ENCODE measurements at regions not wholly inside any gene's neighbourhood (a gene's known extent, or its start where the extent isn't known, plus 50 kb on each side); places are given as distances from the start of the nearest gene placed in this dataset.

GRCh38 chr2:34892256-34892655 is 1293.2 kb upstream of the FAM98A start:
- Histone ChIP-seq H3K36me3 (ENCODE audit: control insufficient read depth, insufficient read depth, low read length) (no peaks in the 10 kb centered on the region), H3K4me1 (ENCODE audit: control insufficient read depth, insufficient read depth, low read length, poor library complexity, severe bottlenecking) (no peaks in the 10 kb centered on the region), H3K4me3 (ENCODE audit: extremely low read depth, insufficient read depth, low read length, poor library complexity, severe bottlenecking) (no peak overlapping the region), H3K27ac (ENCODE audit: low read depth, low read length, severe bottlenecking) (no peak overlapping the region), H3K9me3 (ENCODE audit: control insufficient read depth, low read length) (no peaks in the 10 kb centered on the region)
- 73 to 90% methylated on average over 3 of the region's 5 CpGs for WGBS, 2 experiments (ENCODE audit: insufficient coverage in 2 of 2)

DNA sequence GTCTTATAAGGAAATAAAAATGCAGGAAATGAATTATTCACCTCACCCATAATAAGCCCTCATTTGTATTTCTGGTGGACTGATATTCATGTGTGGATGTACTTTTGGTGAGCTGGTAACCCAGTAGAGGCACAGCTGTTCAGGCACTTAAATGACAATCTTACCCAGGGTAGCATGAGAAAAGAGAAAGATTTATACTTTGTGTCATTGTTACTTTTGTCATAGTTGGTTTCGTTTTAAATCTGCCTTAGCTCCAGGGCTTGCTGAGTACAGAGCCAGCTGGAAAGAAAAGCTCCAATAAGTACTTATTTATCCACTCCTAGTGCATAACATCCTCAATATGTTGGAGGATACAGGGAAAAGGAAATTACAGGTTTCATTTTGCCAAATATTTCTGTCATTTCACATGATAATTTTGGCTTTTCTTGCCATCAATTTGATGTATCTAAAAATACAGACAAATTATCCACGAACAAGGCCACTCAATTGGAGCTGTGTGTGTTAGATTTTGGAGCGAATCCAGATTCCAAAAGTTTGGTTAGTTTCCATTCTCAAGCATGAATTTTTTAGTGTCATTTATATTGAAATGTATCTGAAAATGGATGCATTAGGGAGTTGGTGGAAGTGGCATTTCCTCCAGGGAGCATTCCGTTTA is 1276.1 kb upstream of the FAM98A start:
- H3K36me3 ChIP-seq (ENCODE audit: control insufficient read depth, insufficient read depth, low read length) = no peaks in the 10 kb centered on the region
- no peak overlapping the region for H3K27ac ChIP-seq (ENCODE audit: low read depth, low read length, severe bottlenecking)
- H3K9me3 ChIP-seq (ENCODE audit: control insufficient read depth, low read length) = no peaks in the 10 kb centered on the region
- no peak overlapping the region for H3K4me3 ChIP-seq (ENCODE audit: extremely low read depth, insufficient read depth, low read length, poor library complexity, severe bottlenecking)
- no CpG with 5 or more reads among the region's 4 CpGs for WGBS, 2 experiments (ENCODE audit: insufficient coverage in 2 of 2)
- H3K4me1 ChIP-seq (ENCODE audit: control insufficient read depth, insufficient read depth, low read length, poor library complexity, severe bottlenecking) = no peaks in the 10 kb centered on the region

GRCh38 chr2:34853646-34854045 is 1254.5 kb upstream of the FAM98A start:
- H3K4me3 ChIP-seq (ENCODE audit: extremely low read depth, insufficient read depth, low read length, poor library complexity, severe bottlenecking) = no peak overlapping the region
- H3K9me3 ChIP-seq (ENCODE audit: control insufficient read depth, low read length) = no peaks in the 10 kb centered on the region
- H3K36me3 ChIP-seq (ENCODE audit: control insufficient read depth, insufficient read depth, low read length) = no peaks in the 10 kb centered on the region
- no peaks in the 10 kb centered on the region for H3K4me1 ChIP-seq (ENCODE audit: control insufficient read depth, insufficient read depth, low read length, poor library complexity, severe bottlenecking)
- H3K27ac ChIP-seq (ENCODE audit: low read depth, low read length, severe bottlenecking) = no peak overlapping the region
- WGBS, 2 experiments (ENCODE audit: insufficient coverage in 2 of 2) = 82 to 90% methylated on average over 4 to 5 of the region's 5 CpGs

DNA sequence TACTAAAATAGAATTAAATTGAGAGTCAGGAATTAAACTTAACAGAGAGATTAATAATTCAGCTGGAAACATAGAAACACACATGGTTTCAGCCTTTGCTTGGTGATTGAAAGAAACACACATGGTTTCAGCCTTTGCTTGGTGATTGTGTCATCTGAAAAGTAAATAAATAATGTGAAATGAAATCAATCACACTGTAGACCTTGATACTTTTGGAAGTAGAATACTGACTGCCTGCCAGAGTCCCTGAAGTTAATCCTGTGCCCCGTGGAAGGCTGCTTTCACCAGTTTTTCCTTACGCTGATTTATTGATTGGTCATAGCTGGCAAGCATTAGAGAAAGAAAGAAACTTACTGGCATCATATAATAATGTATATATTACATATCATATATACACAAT is 1252.7 kb upstream of the FAM98A start:
- Histone ChIP-seq H3K36me3 (ENCODE audit: control insufficient read depth, insufficient read depth, low read length) (no peaks in the 10 kb centered on the region), H3K27ac (ENCODE audit: low read depth, low read length, severe bottlenecking) (no peak overlapping the region), H3K9me3 (ENCODE audit: control insufficient read depth, low read length) (no peaks in the 10 kb centered on the region), H3K4me1 (ENCODE audit: control insufficient read depth, insufficient read depth, low read length, poor library complexity, severe bottlenecking) (no peaks in the 10 kb centered on the region), H3K4me3 (ENCODE audit: extremely low read depth, insufficient read depth, low read length, poor library complexity, severe bottlenecking) (no peak overlapping the region)
- WGBS, 2 experiments (ENCODE audit: insufficient coverage in 2 of 2) = no CpG with 5 or more reads among the region's 2 CpGs

GRCh38 chr2:34849827-34850226 is 1250.7 kb upstream of the FAM98A start:
- no peaks in the 10 kb centered on the region for H3K4me1 ChIP-seq (ENCODE audit: control insufficient read depth, insufficient read depth, low read length, poor library complexity, severe bottlenecking)
- H3K27ac ChIP-seq (ENCODE audit: low read depth, low read length, severe bottlenecking) = no peak overlapping the region
- WGBS, 2 experiments (ENCODE audit: insufficient coverage in 2 of 2) = 88 to 100% methylated on average over 3 of the region's 3 CpGs
- H3K36me3 ChIP-seq (ENCODE audit: control insufficient read depth, insufficient read depth, low read length) = no peaks in the 10 kb centered on the region
- no peak overlapping the region for H3K4me3 ChIP-seq (ENCODE audit: extremely low read depth, insufficient read depth, low read length, poor library complexity, severe bottlenecking)
- H3K9me3 ChIP-seq (ENCODE audit: control insufficient read depth, low read length) = no peaks in the 10 kb centered on the region

DNA sequence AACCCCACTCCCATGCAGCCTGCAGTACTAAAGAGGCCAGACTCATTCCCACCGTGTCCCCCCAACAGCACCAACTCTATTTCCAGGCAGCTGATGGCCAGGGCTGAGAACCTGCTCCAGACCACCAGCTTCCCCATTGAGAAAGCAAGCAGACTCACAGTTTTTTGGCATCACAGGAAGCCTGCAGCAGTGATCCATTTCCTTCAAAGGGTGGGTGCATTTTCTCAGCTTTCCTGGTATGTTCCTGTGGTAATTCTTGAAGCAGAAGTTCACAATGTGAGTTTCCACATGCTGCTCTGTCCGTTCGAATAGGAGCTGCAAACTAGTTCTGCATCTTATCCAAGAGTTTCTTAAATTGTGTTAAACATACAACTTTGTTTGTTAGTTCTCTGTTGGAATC is 1249.6 kb upstream of the FAM98A start:
- WGBS, 2 experiments (ENCODE audit: insufficient coverage in 2 of 2) = 88 to 100% methylated on average over 1 of the region's 3 CpGs
- Histone ChIP-seq H3K36me3 (ENCODE audit: control insufficient read depth, insufficient read depth, low read length) (no peaks in the 10 kb centered on the region), H3K27ac (ENCODE audit: low read depth, low read length, severe bottlenecking) (no peak overlapping the region)

GRCh38 chr2:34848132-34848531 is 1249.0 kb upstream of the FAM98A start:
- Histone ChIP-seq H3K9me3 (ENCODE audit: control insufficient read depth, low read length) (no peaks in the 10 kb centered on the region), H3K4me1 (ENCODE audit: control insufficient read depth, insufficient read depth, low read length, poor library complexity, severe bottlenecking) (no peaks in the 10 kb centered on the region), H3K36me3 (ENCODE audit: control insufficient read depth, insufficient read depth, low read length) (no peaks in the 10 kb centered on the region), H3K27ac (ENCODE audit: low read depth, low read length, severe bottlenecking) (no peak overlapping the region), H3K4me3 (ENCODE audit: extremely low read depth, insufficient read depth, low read length, poor library complexity, severe bottlenecking) (no peak overlapping the region)
- 81 to 100% methylated on average over 1 to 2 of the region's 2 CpGs for WGBS, 2 experiments (ENCODE audit: insufficient coverage in 2 of 2)

More for the DNA sequence above, 1249.6 kb upstream of the FAM98A start:
- no peaks in the 10 kb centered on the region for H3K9me3 ChIP-seq (ENCODE audit: control insufficient read depth, low read length)
- H3K4me1 ChIP-seq (ENCODE audit: control insufficient read depth, insufficient read depth, low read length, poor library complexity, severe bottlenecking) = no peaks in the 10 kb centered on the region
- H3K4me3 ChIP-seq (ENCODE audit: extremely low read depth, insufficient read depth, low read length, poor library complexity, severe bottlenecking) = no peak overlapping the region

GRCh38 chr2:34844629-34845028 is 1245.5 kb upstream of the FAM98A start:
- Histone ChIP-seq H3K27ac (ENCODE audit: low read depth, low read length, severe bottlenecking) (no peak overlapping the region), H3K4me1 (ENCODE audit: control insufficient read depth, insufficient read depth, low read length, poor library complexity, severe bottlenecking) (no peaks in the 10 kb centered on the region), H3K36me3 (ENCODE audit: control insufficient read depth, insufficient read depth, low read length) (no peaks in the 10 kb centered on the region)

DNA sequence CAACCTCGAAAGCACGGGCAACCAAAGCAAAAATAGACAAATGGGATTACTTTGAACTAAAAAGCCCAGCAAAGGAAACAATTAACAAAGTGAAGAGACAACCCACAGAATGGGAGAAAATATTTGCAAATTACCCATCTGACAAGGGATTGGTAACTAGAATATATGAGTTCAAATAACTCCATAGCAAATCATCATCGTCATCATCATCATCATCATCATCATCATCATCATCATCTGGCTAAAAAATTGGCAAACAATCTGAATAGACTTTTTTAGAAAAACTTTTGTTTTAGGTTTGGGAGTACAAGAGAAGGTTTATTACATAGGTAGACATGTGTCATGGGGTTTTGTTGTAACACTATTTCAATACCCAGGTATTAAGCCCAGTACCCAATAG is 1239.3 kb upstream of the FAM98A start:
- H3K27ac ChIP-seq (ENCODE audit: low read depth, low read length, severe bottlenecking) = no peak overlapping the region
- no peaks in the 10 kb centered on the region for H3K36me3 ChIP-seq (ENCODE audit: control insufficient read depth, insufficient read depth, low read length)
- no CpG with 5 or more reads among the region's 3 CpGs for WGBS, 2 experiments (ENCODE audit: insufficient coverage in 2 of 2)
- no peak overlapping the region for H3K4me3 ChIP-seq (ENCODE audit: extremely low read depth, insufficient read depth, low read length, poor library complexity, severe bottlenecking)
- no peaks in the 10 kb centered on the region for H3K4me1 ChIP-seq (ENCODE audit: control insufficient read depth, insufficient read depth, low read length, poor library complexity, severe bottlenecking)
- peaks cover 5% of the 10 kb centered on the region for H3K9me3 ChIP-seq (ENCODE audit: control insufficient read depth, low read length)

More at GRCh38 chr2:34844629-34845028, 1245.5 kb upstream of the FAM98A start:
- Histone ChIP-seq H3K4me3 (ENCODE audit: extremely low read depth, insufficient read depth, low read length, poor library complexity, severe bottlenecking) (no peak overlapping the region), H3K9me3 (ENCODE audit: control insufficient read depth, low read length) (no peaks in the 10 kb centered on the region)

DNA sequence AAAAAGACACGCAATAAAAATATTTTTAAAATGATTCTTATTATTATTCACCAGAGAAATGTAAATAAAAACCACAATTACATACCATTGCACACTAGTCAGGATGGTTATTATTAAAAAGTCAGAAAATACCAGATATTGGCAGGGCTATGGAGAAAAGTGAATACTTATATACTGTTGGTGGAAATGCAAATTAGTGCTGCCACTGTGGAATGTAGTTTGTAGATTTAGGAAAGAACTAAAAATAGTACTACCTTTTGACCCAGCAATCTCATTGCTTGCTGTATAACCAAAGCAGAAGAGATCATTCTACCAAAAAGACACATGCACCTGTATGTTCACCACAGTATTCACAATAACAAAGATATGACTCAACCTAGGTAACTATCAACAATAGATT is 1237.3 kb upstream of the FAM98A start:
- Histone ChIP-seq H3K9me3 (ENCODE audit: control insufficient read depth, low read length) (peaks cover 5% of the 10 kb centered on the region), H3K4me3 (ENCODE audit: extremely low read depth, insufficient read depth, low read length, poor library complexity, severe bottlenecking) (no peak overlapping the region), H3K27ac (ENCODE audit: low read depth, low read length, severe bottlenecking) (no peak overlapping the region), H3K36me3 (ENCODE audit: control insufficient read depth, insufficient read depth, low read length) (no peaks in the 10 kb centered on the region), H3K4me1 (ENCODE audit: control insufficient read depth, insufficient read depth, low read length, poor library complexity, severe bottlenecking) (no peaks in the 10 kb centered on the region)
- whole genome bisulfite sequencing, 2 experiments (ENCODE audit: insufficient coverage in 2 of 2) = no CpG with 5 or more reads among the region's 1 CpG

- Histone ChIP-seq H3K4me1 (ENCODE audit: control insufficient read depth, insufficient read depth, low read length, poor library complexity, severe bottlenecking) (no peaks in the 10 kb centered on the region), H3K36me3 (ENCODE audit: control insufficient read depth, insufficient read depth, low read length) (no peaks in the 10 kb centered on the region), H3K4me3 (ENCODE audit: extremely low read depth, insufficient read depth, low read length, poor library complexity, severe bottlenecking) (no peak overlapping the region), H3K27ac (ENCODE audit: low read depth, low read length, severe bottlenecking) (no peak overlapping the region), H3K9me3 (ENCODE audit: control insufficient read depth, low read length) (no peaks in the 10 kb centered on the region)
- WGBS, 2 experiments (ENCODE audit: insufficient coverage in 2 of 2) = 84 to 95% methylated on average over 4 of the region's 4 CpGs
Measured at GRCh38 chr2:34831096-34831495, 1232.0 kb upstream of the FAM98A start.
